ENCODE measurements at regions not wholly inside any gene's neighbourhood (a gene's known extent, or its start where the extent isn't known, plus 50 kb on each side); places are given as distances from the start of the nearest gene placed in this dataset.
A peak's percentile ranks its signal among the peaks of the same experiment; 100 is the strongest.
"Not testable (repeated sequence)": the region's sequence is repeated elsewhere in the genome, so short reads cannot be mapped to it uniquely, and the experiment has no call there.

- DNase-seq (ENCODE audit: low spot score), result peak; percentile 78
These were observed 94.2 kb upstream of the TEX13D start for GRCh38 chrX:124238268-124238667.

GRCh38 chrX:124239324-124239723 is 93.1 kb upstream of the TEX13D start:
- peak; percentile 73 for DNase-seq (ENCODE audit: low spot score)

GRCh38 chrX:124239911-124240310 is 92.5 kb upstream of the TEX13D start:
- DNase-seq (ENCODE audit: low spot score), result peak; percentile 91

- DNase-seq (ENCODE audit: low spot score), result no peak
These were observed 92.0 kb upstream of the TEX13D start for GRCh38 chrX:124240422-124240821.

GRCh38 chrX:124242131-124242530 is 90.3 kb upstream of the TEX13D start:
- DNase-seq (ENCODE audit: low spot score), result no peak

GRCh38 chrX:124249345-124249744 is 83.1 kb upstream of the TEX13D start:
- DNase-seq (ENCODE audit: low spot score), result no peak

GRCh38 chrX:124250835-124251437 is 81.5 kb upstream of the TEX13D start:
- DNase-seq (ENCODE audit: low spot score), result no peak

- no peak for DNase-seq (ENCODE audit: low spot score)
These were observed 77.8 kb upstream of the TEX13D start for GRCh38 chrX:124254611-124255010.

GRCh38 chrX:124256216-124256615 is 76.2 kb upstream of the TEX13D start:
- no peak for DNase-seq (ENCODE audit: low spot score)

GRCh38 chrX:124256629-124257380 is 75.7 kb upstream of the TEX13D start:
- no peak for DNase-seq (ENCODE audit: low spot score)

GRCh38 chrX:124257924-124258702 is 74.3 kb upstream of the TEX13D start:
- DNase-seq (ENCODE audit: low spot score), result no peak

- DNase-seq (ENCODE audit: low spot score), result no peak
These were observed 71.6 kb upstream of the TEX13D start for GRCh38 chrX:124260845-124261244.

GRCh38 chrX:124263743-124264142 is 68.7 kb upstream of the TEX13D start:
- no peak for DNase-seq (ENCODE audit: low spot score)

- DNase-seq (ENCODE audit: low spot score), result no peak
These were observed 64.4 kb upstream of the TEX13D start for GRCh38 chrX:124268099-124268498.

GRCh38 chrX:124269881-124270280 is 62.6 kb upstream of the TEX13D start:
- DNase-seq (ENCODE audit: low spot score), result no peak

- DNase-seq (ENCODE audit: low spot score), result not testable (repeated sequence)
These were observed 60.9 kb upstream of the TEX13D start for GRCh38 chrX:124271599-124271998.

- no peak for DNase-seq (ENCODE audit: low spot score)
These were observed 60.0 kb upstream of the TEX13D start for GRCh38 chrX:124272370-124272982.

GRCh38 chrX:124274438-124275181 is 57.9 kb upstream of the TEX13D start:
- no peak for DNase-seq (ENCODE audit: low spot score)

GRCh38 chrX:124275182-124275894 is 57.1 kb upstream of the TEX13D start:
- DNase-seq (ENCODE audit: low spot score), result no peak

GRCh38 chrX:124280294-124280902 is 52.1 kb upstream of the TEX13D start:
- DNase-seq (ENCODE audit: low spot score), result no peak

GRCh38 chrX:124282580-124282979 is 49.9 kb upstream of the TEX13D start:
- DNase-seq (ENCODE audit: low spot score), result no peak
